H1 (cell line): ENCODE measurements at regions not wholly inside any gene's neighbourhood (a gene's known extent, or its start where the extent isn't known, plus 50 kb on each side); places are given as distances from the start of the nearest gene placed in this dataset.

ENCODE experiments used
- ATF2 ChIP-seq: IDR thresholded peaks from 2 replicates; pipeline ENCODE4 v1.6.1; 2012; ENCODE audit warnings: low read length, inconsistent platforms
- CEBPB ChIP-seq: IDR thresholded peaks from 2 replicates; pipeline ENCODE4 v1.6.1; 2012; ENCODE audit warnings: low read depth, low read length
- E2F6 ChIP-seq: IDR thresholded peaks from 2 replicates; pipeline ENCODE4 v1.6.1; 2012; ENCODE audit warnings: inconsistent platforms
- MAX ChIP-seq: IDR thresholded peaks from 2 replicates; pipeline ENCODE4 v1.6.1; 2012; ENCODE audit warnings: inconsistent platforms
- RAD21 ChIP-seq, 2 experiments: IDR thresholded peaks in 1 of 2; conservative IDR thresholded peaks in 1 of 2; 2 replicates each; pipeline ENCODE4 v1.6.1; 2011; ENCODE audit warnings: low read depth in 2 of 2, low read length in 2 of 2, improper control_type of control experiment in 1 of 2, inconsistent platforms in 1 of 2, mild to moderate bottlenecking in 1 of 2, moderate library complexity in 1 of 2
- TEAD4 ChIP-seq: IDR thresholded peaks from 2 replicates; pipeline ENCODE4 v1.6.1; 2012; ENCODE audit warnings: low read depth, low read length, inconsistent platforms, mixed read lengths

- TF ChIP-seq CEBPB (peak; percentile 94), TEAD4 (0 out of 2 replicates have a peak, but pooled peaks have one; percentile 2), MAX (peak; percentile 84), RAD21 (IDR thresholded peaks at IDR 0.05 in 1 of 2, conservative IDR thresholded peaks at IDR 0.05 in 1 of 2; ENCODE audit: low read depth in 2 of 2, low read length in 2 of 2) (peak; percentile 48 to 68; a peak in 3 of 4 replicates), E2F6 (peak; percentile 92), ATF2 (no peak)
Observed at GRCh38 chr19:34838753-34839431, 65.9 kb upstream of the ZNF599 start (continued).
